Heart left ventricle (tissue), 16 donors: ENCODE measurements at regions not wholly inside any gene's neighbourhood (a gene's known extent, or its start where the extent isn't known, plus 50 kb on each side); places are given as distances from the start of the nearest gene placed in this dataset.

Experiments used
- ATAC-seq, 4 donors: fragments of 200-7000 bp; cut with Tn5 transposase; one replicate each; pipeline ENCODE4 v1.9.1; 2020 to 2022; ENCODE audit warnings: moderate library complexity in 4 of 4, mild to moderate bottlenecking in 3 of 4, moderate number of reproducible peaks in 1 of 4
- DNase-seq, 5 donors: peaks; one replicate each; pipeline ENCODE4 v3.0.0-alpha.2; 2020
- H3K27ac ChIP-seq, 12 donors: fragments of 200-600 bp; sonication (generic) in 4 of 12; one replicate each; pipeline versions ENCODE4 v1.5.0 to v1.8.0; 2016 to 2022; ENCODE audit warnings: mild to moderate bottlenecking in 2 of 12
- H3K27me3 ChIP-seq, 9 donors: fragments of 200-600 bp; sonication (generic) in 2 of 9; one replicate each; pipeline versions ENCODE4 v1.5.1 to v1.8.0; 2016 to 2022; ENCODE audit warnings: mild to moderate bottlenecking in 3 of 9
- H3K36me3 ChIP-seq, 9 donors: fragments of 200-600 bp; sonication (generic) in 2 of 9; one replicate each; pipeline versions ENCODE4 v1.5.0 to v1.8.0; 2018 to 2022; ENCODE audit warnings: mild to moderate bottlenecking in 2 of 9
- H3K4me1 ChIP-seq, 12 donors: fragments of 200-600 bp; sonication (generic) in 4 of 12; one replicate each; pipeline versions ENCODE4 v1.5.0 to v1.8.0; 2016 to 2022; ENCODE audit warnings: mild to moderate bottlenecking in 3 of 12
- H3K4me3 ChIP-seq, 12 donors: fragments of 200-600 bp; sonication (generic) in 4 of 12; one replicate each; pipeline versions ENCODE4 v1.5.0 to v1.8.0; 2017 to 2022; ENCODE audit warnings: mild to moderate bottlenecking in 9 of 12, moderate library complexity in 4 of 12
- H3K9me3 ChIP-seq, 12 donors: fragments of 200-600 bp; sonication (generic) in 4 of 12; one replicate each; pipeline versions ENCODE4 v1.5.0 to v1.8.0; 2016 to 2022; ENCODE audit warnings: mild to moderate bottlenecking in 1 of 12
- CTCF ChIP-seq, 12 donors: fragments of 200-600 bp; sonication (generic) in 4 of 12; IDR thresholded peaks; one replicate each; pipeline versions ENCODE4 v1.5.0 to v1.8.0; 2018 to 2022; ENCODE audit warnings: antibody characterized with exemption in 12 of 12, mild to moderate bottlenecking in 5 of 12
- POLR2A ChIP-seq, 2 donors: fragments of 450-650 bp; IDR thresholded peaks; one replicate each; pipeline ENCODE4 v1.6.1; 2017; ENCODE audit warnings: antibody characterized with exemption in 2 of 2, mild to moderate bottlenecking in 2 of 2, moderate library complexity in 2 of 2
- WGBS, 4 donors: extraction: QIAGEN DNeasy Blood & Tissue Kit in 2 of 4; methylation state at CpG; one replicate each; pipeline versions ENCODE4 v1.1.5 to v1.1.7; 2013 to 2018; 5-methylcytosine and 5-hydroxymethylcytosine counted together
- intact Hi-C, 10 donors: fragments of 100-400 bp; cut with DNase I; formaldehyde crosslinking; loops; one replicate each; pipeline versions ENCODE4 v1.11.1 to v1.14.2; 2022
- donor health status: ischemic (EF 13 %, LVEDD 7.1; RV severe dilation, severe dysfunction).
- donor health status: healthy with polysubstance abuse.
- donor health status: DM: no; HTN: yes; CAD: no.
- donor health status: DM: no; HTN: no; CAD: no.
- donor health status: ischemic (EF 25% LVEDD 6.9; RV normal size, moderate dysfunction).
- donor health status: ischemic (EF 25% LVEDD 5.7; RV mildly dilated, moderate dysfunction).
- donor health status: healthy.
- donor health status: DM: yes; HTN: yes; CAD: no.
- donor health status: ischemic (EF 35%, LVEDD 5.7; RV mildly dilated, moderate dysfunction).
- donor health status: nonischemic (EF 11% LVEDD 7.7; RV severe dilation, severe dysfunction).
- donor health status: DM: yes; HTN: yes; CAD: no.
- donor health status: PGD.
- donor health status: ischemic (EF 29% LVEDD 5.4; RV normal size, mild dysfunction).
- donor health status: nonischemic (EF 23%, LVEDD 6.1; RV moderate dilation, normal function).

GRCh38 chrX:69000877-69001276 lies 164.4 kb downstream of the PJA1 start:
- no peak for TF ChIP-seq CTCF (IDR thresholded peaks at IDR 0.05)
- TF ChIP-seq POLR2A (IDR thresholded peaks at IDR 0.05) = no peak
- no peaks in the 10 kb centered on the region for H3K9me3 ChIP-seq
- H3K27ac ChIP-seq = no peak overlapping the region
- DNase-seq = no peak
- ATAC-seq = no peak
- 71 to 82% (median 74%) methylated on average over 4 of the region's 4 CpGs for WGBS, 4 donors
- intact Hi-C loops = no loop called here
- no peak overlapping the region for H3K4me3 ChIP-seq
- H3K27me3 ChIP-seq = peaks cover 0 to 7% (median 0%) of the 10 kb centered on the region in 9 donors
- peaks cover 0 to 29% (median 17%) of the 10 kb centered on the region in 12 donors for H3K4me1 ChIP-seq
- H3K36me3 ChIP-seq = no peaks in the 10 kb centered on the region

GRCh38 chrX:68999931-69000330 lies 165.3 kb downstream of the PJA1 start:
- Histone ChIP-seq H3K36me3 (no peaks in the 10 kb centered on the region), H3K9me3 (no peaks in the 10 kb centered on the region), H3K27me3 (peaks cover 0 to 5% (median 0%) of the 10 kb centered on the region in 9 donors), H3K27ac (peak overlapping the region in 1 of 12 donors; percentile 30), H3K4me1 (peaks cover 0 to 38% (median 26%) of the 10 kb centered on the region in 12 donors), H3K4me3 (no peak overlapping the region)
- intact Hi-C loops = loop anchor here in 7 of 10 donors (2.0 to 10.0 kb wide), 9 partner anchors 23 to 173 kb away; partner anchors contain the start of gene EFNB1 (in 1 of the 7)
- 76 to 93% (median 85%) methylated on average over 2 of the region's 2 CpGs for WGBS, 4 donors
- no peak for TF ChIP-seq CTCF (IDR thresholded peaks at IDR 0.05)
- no peak for TF ChIP-seq POLR2A (IDR thresholded peaks at IDR 0.05)
- DNase-seq = no peak
- ATAC-seq = no peak

GRCh38 chrX:68999356-68999755 lies 165.9 kb downstream of the PJA1 start:
- Histone ChIP-seq H3K9me3 (no peaks in the 10 kb centered on the region), H3K36me3 (no peaks in the 10 kb centered on the region), H3K27me3 (peaks cover 0 to 9% (median 0%) of the 10 kb centered on the region in 9 donors), H3K4me1 (peaks cover 0 to 44% (median 27%) of the 10 kb centered on the region in 12 donors), H3K27ac (peak overlapping the region in 1 of 12 donors; percentile 75), H3K4me3 (no peak overlapping the region)
- ATAC-seq (peak in 1 of 4 donors; percentile 17), DNase-seq (no peak)
- WGBS, 4 donors = 47 to 84% (median 62%) methylated on average over 4 of the region's 4 CpGs
- intact Hi-C loops = loop anchor here in 7 of 10 donors (2.0 to 10.0 kb wide), 9 partner anchors 23 to 172 kb away; partner anchors contain the start of gene EFNB1 (in 1 of the 7)
- TF ChIP-seq POLR2A (IDR thresholded peaks at IDR 0.05) (no peak), CTCF (IDR thresholded peaks at IDR 0.05) (no peak)

GRCh38 chrX:68998716-68999115 lies 166.5 kb downstream of the PJA1 start:
- H3K27me3 ChIP-seq = peaks cover 0 to 10% (median 0%) of the 10 kb centered on the region in 9 donors
- H3K36me3 ChIP-seq = no peaks in the 10 kb centered on the region
- ATAC-seq (no peak), DNase-seq (no peak)
- H3K4me1 ChIP-seq = peaks cover 0 to 45% (median 27%) of the 10 kb centered on the region in 12 donors
- no peaks in the 10 kb centered on the region for H3K9me3 ChIP-seq
- H3K4me3 ChIP-seq = no peak overlapping the region
- TF ChIP-seq POLR2A (IDR thresholded peaks at IDR 0.05) (no peak), CTCF (IDR thresholded peaks at IDR 0.05) (no peak)
- WGBS, 4 donors = 60 to 91% (median 78%) methylated on average over 4 of the region's 4 CpGs
- intact Hi-C loops = loop anchor here in 7 of 10 donors (2.0 to 10.0 kb wide), 9 partner anchors 24 to 171 kb away; partner anchors contain the start of gene EFNB1 (in 1 of the 7)
- H3K27ac ChIP-seq = peak overlapping the region in 1 of 12 donors; percentile 75
